Kidney epithelial cell (primary cell): ENCODE measurements at regions not wholly inside any gene's neighbourhood (a gene's known extent, or its start where the extent isn't known, plus 50 kb on each side); places are given as distances from the start of the nearest gene placed in this dataset.
"Not testable (repeated sequence)": the region's sequence is repeated elsewhere in the genome, so short reads cannot be mapped to it uniquely, and the experiment has no call there.

ENCODE experiments used
- DNase-seq: peaks from one replicate; pipeline ENCODE4 v3.0.0-alpha.2; 2010; ENCODE audit warnings: low read depth
- H3K27me3 ChIP-seq: 2 replicates; pipeline ENCODE4 v1.6.0; 2011; ENCODE audit warnings: low read length; ENCODE audit not compliant: control insufficient read depth, insufficient read depth
- H3K36me3 ChIP-seq: 2 replicates; pipeline ENCODE4 v1.5.1; 2011; ENCODE audit warnings: low read length; ENCODE audit not compliant: control insufficient read depth, insufficient read depth
- H3K4me3 ChIP-seq: 2 replicates; pipeline ENCODE4 v1.5.1; 2011; ENCODE audit warnings: low read depth, mild to moderate bottlenecking, control low read depth, low read length
- CTCF ChIP-seq: IDR thresholded peaks from 2 replicates; pipeline ENCODE4 v1.5.1; 2011; ENCODE audit warnings: mild to moderate bottlenecking, moderate library complexity, low read length, control low read depth, inconsistent platforms; ENCODE audit not compliant: insufficient read depth, poor library complexity, severe bottlenecking

DNA sequence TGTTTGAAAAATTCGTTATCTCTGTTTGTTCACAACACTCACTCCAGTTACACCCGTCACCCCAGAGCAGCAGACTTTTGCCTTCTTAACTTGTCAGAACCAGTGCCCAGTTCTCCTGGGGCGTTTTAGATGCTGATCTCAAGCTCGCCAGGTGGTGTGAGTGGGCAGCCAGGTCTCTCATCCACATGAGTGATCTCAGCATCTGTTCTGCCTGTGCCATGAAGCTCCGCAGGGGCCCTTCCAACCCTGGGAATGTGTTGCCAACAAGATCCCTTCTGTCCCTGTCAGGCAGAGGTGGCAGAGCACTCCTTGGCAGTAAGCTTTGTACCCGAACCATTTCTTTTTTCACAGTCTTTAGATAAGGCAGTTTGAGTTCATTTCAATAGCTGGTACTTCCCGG lies 896.5 kb downstream of the UQCRFS1 start:
- DNase-seq = no peak
- H3K4me3 ChIP-seq = no peak overlapping the region
- H3K36me3 ChIP-seq = no peaks in the 10 kb centered on the region
- no peaks in the 10 kb centered on the region for H3K27me3 ChIP-seq
- no peak for TF ChIP-seq CTCF

DNA sequence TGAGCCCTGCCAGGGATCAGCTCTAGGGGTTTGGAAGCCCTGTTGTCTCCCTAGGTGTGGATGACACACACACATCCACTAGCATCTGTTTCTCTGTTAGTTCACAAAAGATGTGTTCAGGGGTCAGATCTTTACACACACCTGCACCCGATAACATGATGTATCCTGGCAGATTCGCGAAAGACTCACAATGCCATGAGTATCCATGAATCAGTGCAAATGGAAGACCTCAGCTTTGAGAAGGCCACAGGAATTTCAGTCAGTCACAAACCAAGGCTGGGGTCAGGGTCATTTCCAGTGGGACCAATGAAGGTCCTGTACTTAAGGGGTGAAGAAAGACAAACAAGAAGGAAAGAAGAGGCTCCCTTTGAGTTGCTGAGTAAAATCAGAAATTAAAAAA lies 898.2 kb downstream of the UQCRFS1 start:
- TF ChIP-seq CTCF = no peak
- Histone ChIP-seq H3K36me3 (no peaks in the 10 kb centered on the region), H3K4me3 (no peak overlapping the region), H3K27me3 (no peaks in the 10 kb centered on the region)
- DNase-seq = no peak

DNA sequence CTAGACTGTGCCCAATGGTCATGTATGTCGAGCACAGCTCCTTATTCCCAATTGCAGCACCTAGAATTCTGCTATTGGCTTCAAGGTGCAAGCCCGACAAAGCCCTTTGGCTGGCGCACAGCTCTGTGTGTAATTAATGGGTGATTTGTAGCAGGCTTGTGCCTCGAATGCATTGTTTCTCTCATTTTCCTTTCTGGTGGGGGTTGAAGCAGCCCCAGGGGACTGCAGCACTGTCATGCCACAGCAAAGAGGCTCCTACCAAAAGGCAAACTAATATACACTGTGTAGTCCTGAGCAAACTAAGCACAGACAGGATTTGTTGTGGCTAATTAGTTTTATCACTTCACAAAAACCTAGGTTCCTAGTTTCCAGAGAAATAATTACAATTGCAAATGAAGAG lies 898.7 kb downstream of the UQCRFS1 start:
- DNase-seq = no peak
- no peak for TF ChIP-seq CTCF
- no peaks in the 10 kb centered on the region for H3K27me3 ChIP-seq
- no peak overlapping the region for H3K4me3 ChIP-seq
- H3K36me3 ChIP-seq = no peaks in the 10 kb centered on the region

DNA sequence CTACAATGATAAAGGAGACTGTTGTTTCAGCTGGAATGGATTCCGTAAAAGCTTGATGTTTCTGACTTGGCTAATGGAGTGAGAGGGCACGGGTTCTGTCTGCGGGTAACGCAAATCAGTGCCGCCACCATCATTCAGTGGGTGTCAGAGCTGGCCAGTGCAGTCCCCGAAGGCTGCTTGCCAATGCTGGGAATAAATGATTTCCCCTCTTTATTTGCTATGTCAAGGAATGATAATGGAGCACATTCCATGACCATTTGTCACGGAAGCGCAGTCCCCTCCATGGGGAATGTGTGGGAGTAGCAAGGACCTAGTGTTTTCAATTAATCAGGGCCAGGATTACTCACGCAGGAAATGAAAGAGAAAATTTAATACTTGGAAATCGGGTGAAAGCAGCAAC lies 899.3 kb downstream of the UQCRFS1 start:
- Histone ChIP-seq H3K36me3 (no peaks in the 10 kb centered on the region), H3K27me3 (no peaks in the 10 kb centered on the region), H3K4me3 (no peak overlapping the region)
- DNase-seq = peak; percentile 63
- TF ChIP-seq CTCF = no peak

DNA sequence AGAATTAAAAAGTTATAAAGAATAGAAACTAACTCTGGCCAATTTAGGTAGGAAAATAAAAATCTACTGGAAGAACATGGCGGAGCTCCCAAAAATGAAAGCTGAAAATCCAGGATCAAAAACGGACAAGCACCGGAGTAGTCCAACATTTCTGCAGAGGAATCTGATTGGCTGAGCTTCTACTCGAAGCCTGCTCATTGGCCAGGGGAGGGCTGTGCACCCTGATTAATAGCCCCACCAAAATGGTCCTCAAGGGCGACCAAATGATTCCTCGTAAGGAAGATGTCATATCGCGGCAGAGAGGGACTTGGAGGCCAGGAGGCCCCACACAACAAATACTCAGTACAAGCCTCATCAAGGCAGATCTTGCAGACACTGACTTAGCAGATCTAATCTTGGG lies 900.7 kb downstream of the UQCRFS1 start:
- Histone ChIP-seq H3K36me3 (no peaks in the 10 kb centered on the region), H3K4me3 (no peak overlapping the region), H3K27me3 (no peaks in the 10 kb centered on the region)
- TF ChIP-seq CTCF = no peak
- no peak for DNase-seq

DNA sequence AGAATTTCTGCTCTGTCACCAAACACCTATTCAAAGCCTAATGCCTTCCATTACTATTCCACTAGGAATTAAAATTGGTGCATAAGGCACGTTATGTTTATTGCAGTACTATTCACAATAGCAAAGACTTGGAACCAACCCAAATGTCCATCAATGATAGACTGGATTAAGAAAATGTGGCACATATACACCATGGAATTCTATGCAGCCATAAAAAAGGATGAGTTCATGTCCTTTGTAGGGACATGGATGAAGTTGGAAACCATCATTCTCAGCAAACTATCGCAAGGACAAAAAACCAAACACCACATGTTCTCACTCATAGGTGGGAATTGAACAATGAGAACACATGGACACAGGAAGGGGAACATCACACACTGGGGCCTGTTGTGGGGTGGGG lies 902.1 kb downstream of the UQCRFS1 start:
- DNase-seq, H3K36me3 ChIP-seq, H3K27me3 ChIP-seq, H3K4me3 ChIP-seq: not testable (repeated sequence)

- Histone ChIP-seq H3K36me3 (no peaks in the 10 kb centered on the region), H3K27me3 (no peaks in the 10 kb centered on the region), H3K4me3 (no peak overlapping the region)
- no peak for DNase-seq
- TF ChIP-seq CTCF = no peak
These were observed 903.9 kb downstream of the UQCRFS1 start for GRCh38 chr19:28309070-28309469.
